ENCODE measurements at regions not wholly inside any gene's neighbourhood (a gene's known extent, or its start where the extent isn't known, plus 50 kb on each side); places are given as distances from the start of the nearest gene placed in this dataset.

GRCh38 chr12:87827638-87828264 lies 201.4 kb downstream of the C12orf50 start:
- no peaks in the 10 kb centered on the region for H4K20me1 ChIP-seq (ENCODE audit: insufficient read depth)
- H3F3A ChIP-seq (ENCODE audit: insufficient read depth, low read length, poor library complexity, severe bottlenecking) = no peaks in the 10 kb centered on the region
- no peak overlapping the region for H3K9ac ChIP-seq (ENCODE audit: low read length)
- H3K79me2 ChIP-seq (replicated peaks; ENCODE audit: insufficient read depth, low read length) = no peaks in the 10 kb centered on the region
- no peaks in the 10 kb centered on the region for H3K9me2 ChIP-seq (ENCODE audit: insufficient read depth, low read length)
- H3K4me3 ChIP-seq (ENCODE audit: low read length) = no peak overlapping the region
- no peaks in the 10 kb centered on the region for H3K36me3 ChIP-seq (ENCODE audit: insufficient read depth, low read length)
- H3K27me3 ChIP-seq (ENCODE audit: insufficient read depth, low read depth, low read length) = no peaks in the 10 kb centered on the region
- H2AFZ ChIP-seq (ENCODE audit: low read depth, low read length) = no peak overlapping the region
- no peak for TF ChIP-seq SMC3 (conservative IDR thresholded peaks at IDR 0.05; ENCODE audit: poor library complexity)
- no peak for TF ChIP-seq MXI1 (conservative IDR thresholded peaks at IDR 0.05; ENCODE audit: poor library complexity, severe bottlenecking)
- TF ChIP-seq REST (IDR thresholded peaks at IDR 0.05; ENCODE audit: borderline replicate concordance) = no peak
- no peak for TF ChIP-seq TAF1 (IDR thresholded peaks at IDR 0.05; ENCODE audit: low read depth)
- no peak for TF ChIP-seq POLR2AphosphoS5 (IDR thresholded peaks at IDR 0.05)
- TF ChIP-seq EZH2 (IDR thresholded peaks at IDR 0.05; ENCODE audit: borderline replicate concordance, insufficient read depth, low read length, poor library complexity, severe bottlenecking) = no peak
- TF ChIP-seq RAD21 (conservative IDR thresholded peaks at IDR 0.05) = no peak
- TF ChIP-seq EP300 (conservative IDR thresholded peaks at IDR 0.05; ENCODE audit: poor library complexity, severe bottlenecking) = no peak
- TF ChIP-seq CTCF (IDR thresholded peaks at IDR 0.05; ENCODE audit: poor library complexity, severe bottlenecking) = no peak
- H3K9me3 ChIP-seq (ENCODE audit: low read length) = no peaks in the 10 kb centered on the region
- no peak overlapping the region for H3K27ac ChIP-seq (ENCODE audit: low read length)
- no peak overlapping the region for H3K4me2 ChIP-seq (ENCODE audit: low read length)

GRCh38 chr12:87822923-87823322 lies 206.3 kb downstream of the C12orf50 start:
- Histone ChIP-seq H3K27ac (ENCODE audit: low read length) (no peak overlapping the region), H3K27me3 (ENCODE audit: insufficient read depth, low read depth, low read length) (no peaks in the 10 kb centered on the region), H3K36me3 (ENCODE audit: insufficient read depth, low read length) (no peaks in the 10 kb centered on the region), H3K9ac (ENCODE audit: low read length) (no peak overlapping the region), H3F3A (ENCODE audit: insufficient read depth, low read length, poor library complexity, severe bottlenecking) (no peaks in the 10 kb centered on the region), H3K9me3 (ENCODE audit: low read length) (no peaks in the 10 kb centered on the region), H2AFZ (ENCODE audit: low read depth, low read length) (no peak overlapping the region), H4K20me1 (ENCODE audit: insufficient read depth) (no peaks in the 10 kb centered on the region), H3K79me2 (replicated peaks; ENCODE audit: insufficient read depth, low read length) (no peaks in the 10 kb centered on the region), H3K9me2 (ENCODE audit: insufficient read depth, low read length) (no peaks in the 10 kb centered on the region), H3K4me2 (ENCODE audit: low read length) (no peak overlapping the region), H3K4me3 (ENCODE audit: low read length) (no peak overlapping the region)
- no peak for TF ChIP-seq TAF1 (IDR thresholded peaks at IDR 0.05; ENCODE audit: low read depth)
- no peak for TF ChIP-seq SMC3 (conservative IDR thresholded peaks at IDR 0.05; ENCODE audit: poor library complexity)
- TF ChIP-seq RAD21 (conservative IDR thresholded peaks at IDR 0.05) = no peak
- no peak for TF ChIP-seq POLR2AphosphoS5 (IDR thresholded peaks at IDR 0.05)
- TF ChIP-seq EZH2 (IDR thresholded peaks at IDR 0.05; ENCODE audit: borderline replicate concordance, insufficient read depth, low read length, poor library complexity, severe bottlenecking) = no peak
- no peak for TF ChIP-seq REST (IDR thresholded peaks at IDR 0.05; ENCODE audit: borderline replicate concordance)
- no peak for TF ChIP-seq CTCF (IDR thresholded peaks at IDR 0.05; ENCODE audit: poor library complexity, severe bottlenecking)
- no peak for TF ChIP-seq EP300 (conservative IDR thresholded peaks at IDR 0.05; ENCODE audit: poor library complexity, severe bottlenecking)
- no peak for TF ChIP-seq MXI1 (conservative IDR thresholded peaks at IDR 0.05; ENCODE audit: poor library complexity, severe bottlenecking)

Measured in neural cell (in vitro differentiated cells).